GM10248 (cell line): ENCODE measurements at regions not wholly inside any gene's neighbourhood (a gene's known extent, or its start where the extent isn't known, plus 50 kb on each side); places are given as distances from the start of the nearest gene placed in this dataset.

ENCODE experiments used
- CTCF ChIA-PET: fragments of 300-600 bp; sonication (Branson Sonifier 250); formaldehyde crosslinking; extraction: SDS; loops from one replicate; lab custom pipeline; 2021; ENCODE audit warnings: antibody characterized with exemption; lab: Yijun Ruan, JAX
- POLR2A ChIA-PET: fragments of 350-650 bp; sonication (Branson Sonifier 250); formaldehyde crosslinking; extraction: SDS; loops from one replicate; lab custom pipeline; 2020; ENCODE audit warnings: antibody characterized with exemption; lab: Yijun Ruan, JAX
- DNase-seq: peaks from one replicate; pipeline ENCODE4 v3.0.0; 2012; ENCODE audit errors: extremely low spot score
- CTCF ChIP-seq: IDR thresholded peaks from 2 replicates; pipeline ENCODE4 v1.5.1; 2012; ENCODE audit warnings: mild to moderate bottlenecking, low read depth; ENCODE audit errors: extremely low read depth, missing control alignments, control extremely low read depth

- no peak for DNase-seq
- ChIA-PET CTCF (interaction anchor here (1.4 to 1.5 kb wide), 2 partner anchors 21 to 22 kb away, joined by 3 read pairs; no protein-coding TSS in a partner anchor), POLR2A (no interaction called here)
- no peak for TF ChIP-seq CTCF
These were observed 229.9 kb downstream of the EFCAB11 start for GRCh38 chr14:89724628-89724960.

GRCh38 chr14:89723930-89724627, 230.5 kb downstream of the EFCAB11 start:
- ChIA-PET POLR2A (no interaction called here), CTCF (interaction anchor here (1.4 to 1.5 kb wide), 2 partner anchors 22 to 23 kb away, joined by 3 read pairs; no protein-coding TSS in a partner anchor)
- DNase-seq: no peak
- TF ChIP-seq CTCF: no peak

GRCh38 chr14:89721956-89722355, 232.6 kb downstream of the EFCAB11 start:
- DNase-seq: no peak
- CTCF ChIA-PET: interaction anchor here (0.9 to 1.3 kb wide), 5 partner anchors 9 to 682 kb away, joined by 3 read pairs; no protein-coding TSS in a partner anchor
- POLR2A ChIA-PET: no interaction called here
- TF ChIP-seq CTCF: no peak

GRCh38 chr14:89720741-89721729, 233.5 kb downstream of the EFCAB11 start:
- DNase-seq: peak; percentile 33
- no peak for TF ChIP-seq CTCF
- ChIA-PET CTCF (interaction anchor here (0.9 to 1.3 kb wide), 5 partner anchors 15 to 681 kb away, joined by 3 read pairs; no protein-coding TSS in a partner anchor), POLR2A (no interaction called here)

- POLR2A ChIA-PET: no interaction called here
- no peak for DNase-seq
- no peak for TF ChIP-seq CTCF
- CTCF ChIA-PET: interaction anchor here (0.9 to 1.3 kb wide), 2 partner anchors 16 to 21 kb away, joined by 3 read pairs; no protein-coding TSS in a partner anchor
These were observed 234.3 kb downstream of the EFCAB11 start for GRCh38 chr14:89720076-89720687.
